ENCODE measurements at regions not wholly inside any gene's neighbourhood (a gene's known extent, or its start where the extent isn't known, plus 50 kb on each side); places are given as distances from the start of the nearest gene placed in this dataset.

DNA sequence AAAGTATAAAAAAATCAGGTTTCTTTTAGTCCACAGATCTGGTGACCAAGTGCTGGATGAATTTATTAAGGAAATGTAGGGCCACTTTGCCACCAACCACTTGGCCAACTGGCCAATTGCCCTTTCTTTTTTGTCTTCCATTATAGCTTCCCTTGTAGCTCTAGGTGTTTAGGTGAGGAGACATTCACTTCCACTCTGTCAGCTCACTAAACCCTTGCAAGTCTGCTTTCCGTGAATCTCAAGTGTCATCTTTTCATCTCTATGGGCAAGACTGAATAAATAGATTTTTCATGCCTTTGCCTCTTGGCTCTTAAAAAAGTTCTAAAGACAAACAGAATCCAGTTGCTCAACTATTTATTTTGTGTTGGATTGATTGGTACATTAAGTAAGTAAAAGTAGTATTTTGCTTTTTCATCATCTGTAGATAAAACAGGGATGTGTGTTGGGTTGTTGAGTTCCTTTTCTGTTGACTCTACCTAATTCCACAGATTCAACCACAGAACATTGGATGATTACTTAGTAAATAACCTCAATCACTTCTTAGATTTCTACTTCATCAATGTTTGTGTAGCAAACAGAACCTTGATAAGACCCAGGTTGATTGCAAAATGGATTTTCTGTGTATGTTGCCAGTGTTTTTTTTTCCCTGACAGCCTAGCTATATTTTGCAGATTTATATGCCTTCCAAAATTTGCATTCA, 68.1 kb upstream of the GRXCR1 start:
- peaks cover 0 to 3% (median 0%) of the 10 kb centered on the region in 3 donors for H3K4me1 ChIP-seq
- H3K4me3 ChIP-seq = no peak overlapping the region
- 10 to 15% methylated on average over 1 of the region's 1 CpG for WGBS, 2 donors
- FAIRE-seq (no peak), ATAC-seq (peak; percentile 55 to 96 (median 80)), DNase-seq (no peak)
- H3K27ac ChIP-seq = no peak overlapping the region
- TF ChIP-seq, protein P1, sequence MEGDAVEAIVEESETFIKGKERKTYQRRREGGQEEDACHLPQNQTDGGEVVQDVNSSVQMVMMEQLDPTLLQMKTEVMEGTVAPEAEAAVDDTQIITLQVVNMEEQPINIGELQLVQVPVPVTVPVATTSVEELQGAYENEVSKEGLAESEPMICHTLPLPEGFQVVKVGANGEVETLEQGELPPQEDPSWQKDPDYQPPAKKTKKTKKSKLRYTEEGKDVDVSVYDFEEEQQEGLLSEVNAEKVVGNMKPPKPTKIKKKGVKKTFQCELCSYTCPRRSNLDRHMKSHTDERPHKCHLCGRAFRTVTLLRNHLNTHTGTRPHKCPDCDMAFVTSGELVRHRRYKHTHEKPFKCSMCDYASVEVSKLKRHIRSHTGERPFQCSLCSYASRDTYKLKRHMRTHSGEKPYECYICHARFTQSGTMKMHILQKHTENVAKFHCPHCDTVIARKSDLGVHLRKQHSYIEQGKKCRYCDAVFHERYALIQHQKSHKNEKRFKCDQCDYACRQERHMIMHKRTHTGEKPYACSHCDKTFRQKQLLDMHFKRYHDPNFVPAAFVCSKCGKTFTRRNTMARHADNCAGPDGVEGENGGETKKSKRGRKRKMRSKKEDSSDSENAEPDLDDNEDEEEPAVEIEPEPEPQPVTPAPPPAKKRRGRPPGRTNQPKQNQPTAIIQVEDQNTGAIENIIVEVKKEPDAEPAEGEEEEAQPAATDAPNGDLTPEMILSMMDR (IDR thresholded peaks at IDR 0.05) = no peak
- intact Hi-C loops (cut with DNase I) = no loop called here
- H3K27me3 ChIP-seq = peaks cover 0 to 41% (median 3%) of the 10 kb centered on the region in 4 donors
- no peaks in the 10 kb centered on the region for H3K36me3 ChIP-seq
- no peaks in the 10 kb centered on the region for H3K9me3 ChIP-seq

DNA sequence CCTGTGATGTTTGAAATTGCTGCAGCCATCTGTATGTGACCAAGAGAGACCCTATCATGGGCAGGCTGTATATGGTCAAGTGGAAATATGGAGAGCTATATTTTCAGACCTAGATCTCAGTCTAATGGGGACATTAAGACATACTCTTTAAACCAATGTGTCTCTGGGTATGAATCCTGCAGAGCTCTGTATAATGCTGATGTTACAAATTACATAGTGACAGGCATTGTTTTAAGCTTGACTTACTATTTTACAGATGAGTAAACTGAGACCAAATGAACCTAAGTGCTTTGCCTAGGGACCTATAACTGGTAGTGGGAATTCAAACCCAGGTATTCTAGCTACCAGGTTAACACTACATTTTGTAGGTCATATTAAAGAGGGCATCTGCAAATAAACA, 71.3 kb upstream of the GRXCR1 start:
- Histone ChIP-seq H3K4me3 (no peak overlapping the region), H3K4me1 (peaks cover 0 to 3% (median 0%) of the 10 kb centered on the region in 3 donors), H3K36me3 (no peaks in the 10 kb centered on the region), H3K27me3 (peaks cover 0 to 23% (median 2%) of the 10 kb centered on the region in 4 donors), H3K9me3 (no peaks in the 10 kb centered on the region), H3K27ac (no peak overlapping the region)
- ATAC-seq = no peak
- no peak for FAIRE-seq
- DNase-seq = no peak
- intact Hi-C loops (cut with DNase I) = no loop called here
- TF ChIP-seq, protein P1 (IDR thresholded peaks at IDR 0.05) = no peak

DNA sequence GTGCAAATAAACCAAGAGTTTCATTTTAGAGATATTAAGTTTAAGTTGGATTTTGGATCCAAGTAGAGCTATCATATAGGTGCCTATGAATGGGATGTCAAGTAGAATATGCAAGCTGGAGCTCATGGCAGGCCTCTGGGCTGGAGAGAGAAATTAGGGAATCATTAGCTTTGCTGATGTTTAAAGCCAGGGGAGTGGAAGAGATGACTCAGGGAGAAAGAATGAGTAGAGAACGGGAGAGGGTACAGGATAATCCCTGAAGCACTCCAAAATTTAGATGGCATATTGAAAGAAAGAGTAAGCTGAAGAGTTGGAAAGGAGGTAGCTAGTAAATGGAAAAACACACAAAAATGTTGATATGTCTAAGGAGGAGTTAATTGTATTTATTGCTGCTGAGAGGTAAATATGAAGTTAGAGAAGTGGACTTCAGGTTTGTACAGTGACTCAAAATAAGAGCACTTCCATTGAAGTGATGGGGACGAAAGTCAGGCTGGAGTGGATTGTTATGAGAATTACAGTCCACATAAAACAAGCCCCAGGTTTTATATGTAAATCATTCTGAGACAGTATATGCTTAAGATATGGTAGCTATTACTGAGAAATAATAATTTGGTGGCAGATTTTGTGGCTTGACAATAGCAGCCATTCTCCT, 72.5 kb upstream of the GRXCR1 start:
- H3K4me3 ChIP-seq = no peak overlapping the region
- intact Hi-C loops (cut with DNase I) = no loop called here
- DNase-seq = no peak
- TF ChIP-seq, protein P1 (IDR thresholded peaks at IDR 0.05) = no peak
- H3K36me3 ChIP-seq = no peaks in the 10 kb centered on the region
- H3K27ac ChIP-seq = no peak overlapping the region
- peaks cover 0 to 3% (median 0%) of the 10 kb centered on the region in 3 donors for H3K4me1 ChIP-seq
- FAIRE-seq = no peak
- 12 to 41% methylated on average over 2 of the region's 2 CpGs for WGBS, 2 donors
- no peak for ATAC-seq
- peaks cover 0 to 23% (median 2%) of the 10 kb centered on the region in 4 donors for H3K27me3 ChIP-seq
- H3K9me3 ChIP-seq = no peaks in the 10 kb centered on the region

DNA sequence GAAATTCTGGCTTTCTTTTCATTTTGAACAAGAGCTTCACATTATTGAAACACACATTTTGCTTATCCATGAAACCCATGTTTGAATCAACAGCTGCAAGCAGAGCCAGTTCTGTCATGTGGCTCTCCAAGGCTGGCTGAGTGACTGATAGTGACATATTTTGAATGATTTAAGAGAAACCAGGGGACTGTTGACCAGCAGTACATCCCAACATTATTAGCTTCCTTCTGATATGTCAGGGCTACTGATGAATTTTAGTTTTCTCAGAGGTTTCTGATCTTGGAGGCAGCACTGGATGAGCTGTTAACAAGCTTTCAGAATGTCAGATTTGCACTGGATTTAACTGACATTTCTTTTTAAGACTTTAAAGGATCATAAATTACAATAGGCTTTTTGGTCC, 74.6 kb upstream of the GRXCR1 start:
- ATAC-seq (no peak), DNase-seq (no peak), FAIRE-seq (no peak)
- no peak overlapping the region for H3K4me3 ChIP-seq
- no peaks in the 10 kb centered on the region for H3K9me3 ChIP-seq
- H3K4me1 ChIP-seq = no peaks in the 10 kb centered on the region
- no peaks in the 10 kb centered on the region for H3K36me3 ChIP-seq
- TF ChIP-seq, protein P1 (IDR thresholded peaks at IDR 0.05) = no peak
- H3K27me3 ChIP-seq = peaks cover 0 to 20% (median 2%) of the 10 kb centered on the region in 4 donors
- H3K27ac ChIP-seq = no peak overlapping the region
- intact Hi-C loops (cut with DNase I) = no loop called here

DNA sequence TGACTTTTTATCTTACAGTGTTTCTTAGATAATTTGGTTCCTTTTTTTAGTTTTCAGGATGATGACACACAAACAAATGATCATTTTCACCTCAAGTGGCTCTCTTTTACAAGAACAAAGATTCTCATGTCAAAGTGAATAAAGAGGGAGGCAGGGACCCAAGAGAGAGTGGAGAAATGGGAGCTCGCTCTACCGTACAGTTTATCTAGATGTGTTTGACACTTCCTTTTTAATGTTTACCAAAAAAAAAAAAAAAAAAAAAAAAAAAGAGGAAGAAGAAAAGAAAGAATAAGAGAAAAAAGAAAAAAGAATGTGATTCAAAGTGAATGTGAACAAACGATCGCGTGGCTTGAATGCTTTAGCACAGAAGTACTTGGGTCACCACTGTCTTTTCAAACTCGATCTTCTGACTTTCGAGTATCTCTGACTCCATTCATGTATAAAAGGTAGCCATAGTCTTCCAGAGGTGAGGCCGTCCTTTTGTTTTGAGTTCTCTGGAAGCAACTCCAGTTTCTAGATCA, 75.6 kb upstream of the GRXCR1 start:
- 70 to 87% methylated on average over 8 of the region's 8 CpGs for WGBS, 2 donors
- H3K27ac ChIP-seq = no peak overlapping the region

More for the DNA sequence above, 75.6 kb upstream of the GRXCR1 start:
- TF ChIP-seq, protein P1 (IDR thresholded peaks at IDR 0.05) = no peak
- Histone ChIP-seq H3K36me3 (no peaks in the 10 kb centered on the region), H3K9me3 (no peaks in the 10 kb centered on the region), H3K27me3 (peaks cover 0 to 12% (median 2%) of the 10 kb centered on the region in 4 donors), H3K4me1 (no peaks in the 10 kb centered on the region), H3K4me3 (no peak overlapping the region)
- no peak for ATAC-seq
- intact Hi-C loops (cut with DNase I) = no loop called here
- no peak for DNase-seq
- no peak for FAIRE-seq
